ENCODE measurements at regions not wholly inside any gene's neighbourhood (a gene's known extent, or its start where the extent isn't known, plus 50 kb on each side); places are given as distances from the start of the nearest gene placed in this dataset.

- TF ChIP-seq CTCF (IDR thresholded peaks at IDR 0.05) = no peak
- TF ChIP-seq EP300 (IDR thresholded peaks at IDR 0.05) = no peak
- no peak for TF ChIP-seq POLR2A (IDR thresholded peaks at IDR 0.05)
- no peak for TF ChIP-seq POLR2AphosphoS5 (IDR thresholded peaks at IDR 0.05)
Observed at GRCh38 chr7:50960621-50961310, 178.1 kb upstream of the GRB10 start.

Measured in sigmoid colon (tissue), 4 donors.